Eye (tissue), 1 donor: ENCODE measurements at regions not wholly inside any gene's neighbourhood (a gene's known extent, or its start where the extent isn't known, plus 50 kb on each side); places are given as distances from the start of the nearest gene placed in this dataset.
A peak's percentile ranks its signal among the peaks of the same experiment; 100 is the strongest.

Source experiments
- DNase-seq: peaks from one replicate; pipeline ENCODE4 v3.0.0-alpha.2; 2015

DNA sequence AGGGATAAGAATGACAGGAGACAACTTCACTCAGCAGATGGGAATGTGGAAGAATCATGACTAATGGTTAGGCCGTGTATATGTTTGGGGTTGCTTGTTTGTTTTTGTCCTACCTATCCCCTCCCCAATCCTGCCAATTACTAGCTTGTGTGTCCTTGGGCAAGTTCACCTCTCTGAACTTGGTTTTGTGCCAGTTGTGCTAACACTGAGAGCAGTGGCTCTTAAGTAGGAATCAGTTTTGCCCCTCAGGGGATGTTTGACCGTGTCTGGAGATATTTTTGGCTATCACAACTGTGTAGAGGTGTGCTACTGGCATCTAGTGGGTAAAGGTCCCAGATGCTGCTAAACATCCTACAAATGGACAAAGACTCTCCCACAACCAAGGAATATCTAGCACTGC, 287.0 kb downstream of the DMRT2 start:
- no peak for DNase-seq

DNA sequence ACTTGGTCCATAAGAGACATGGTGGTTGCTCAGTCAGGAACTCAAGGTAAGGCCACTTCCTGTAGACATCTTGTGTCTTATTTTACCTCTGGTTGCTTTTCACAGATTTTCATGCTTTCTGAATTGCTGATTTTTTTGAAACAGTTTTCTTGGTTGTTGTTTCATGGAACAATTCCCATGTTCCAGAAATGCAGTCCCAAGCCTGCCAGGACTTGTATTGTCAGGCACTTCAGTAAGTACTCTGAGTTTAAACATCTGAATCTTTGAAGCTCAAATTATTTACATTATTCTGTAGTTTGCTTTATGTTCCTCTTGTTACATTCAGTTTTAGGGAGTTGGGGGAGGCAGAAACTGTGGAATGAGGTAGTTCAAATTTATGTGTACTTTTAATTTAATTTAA, 290.2 kb downstream of the DMRT2 start:
- DNase-seq, result no peak

DNA sequence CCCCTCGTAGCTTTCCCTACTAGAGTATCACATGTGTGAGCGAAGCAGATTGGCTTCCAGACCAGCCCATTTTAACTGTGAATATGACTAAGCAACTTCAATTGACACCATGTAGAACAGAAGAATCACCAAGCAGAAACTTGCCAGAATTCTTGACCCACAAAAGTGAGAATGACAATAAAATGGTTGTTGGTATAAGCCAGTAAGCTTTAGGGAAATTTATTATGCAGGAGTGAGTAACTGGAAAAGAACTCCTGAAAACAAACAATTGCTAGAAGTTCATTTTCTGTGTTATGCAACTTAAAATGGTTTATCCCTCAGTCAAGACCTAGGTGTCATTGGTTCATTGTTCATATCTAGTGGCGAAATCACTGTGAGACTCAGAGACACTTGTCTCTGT, 303.1 kb downstream of the DMRT2 start:
- no peak for DNase-seq

DNA sequence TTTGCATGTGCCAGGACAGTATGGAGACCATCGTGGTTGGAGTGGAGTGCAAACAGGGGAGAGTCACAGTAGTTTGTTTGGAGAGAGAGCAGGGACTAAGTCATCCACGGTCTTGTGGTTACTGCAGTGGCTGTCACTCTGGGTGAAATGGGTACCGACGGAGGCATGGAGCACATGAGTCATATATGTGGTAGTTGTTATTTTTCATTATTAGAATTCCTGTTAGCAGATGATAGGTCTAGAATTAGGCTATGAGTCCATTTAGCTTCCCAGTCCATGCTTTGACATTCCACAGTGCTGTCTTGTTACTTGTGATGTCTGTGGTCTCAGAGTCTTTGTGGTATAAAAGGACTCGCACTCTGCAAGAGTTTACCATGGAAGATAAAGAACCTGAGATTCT, 303.9 kb downstream of the DMRT2 start:
- no peak for DNase-seq

DNA sequence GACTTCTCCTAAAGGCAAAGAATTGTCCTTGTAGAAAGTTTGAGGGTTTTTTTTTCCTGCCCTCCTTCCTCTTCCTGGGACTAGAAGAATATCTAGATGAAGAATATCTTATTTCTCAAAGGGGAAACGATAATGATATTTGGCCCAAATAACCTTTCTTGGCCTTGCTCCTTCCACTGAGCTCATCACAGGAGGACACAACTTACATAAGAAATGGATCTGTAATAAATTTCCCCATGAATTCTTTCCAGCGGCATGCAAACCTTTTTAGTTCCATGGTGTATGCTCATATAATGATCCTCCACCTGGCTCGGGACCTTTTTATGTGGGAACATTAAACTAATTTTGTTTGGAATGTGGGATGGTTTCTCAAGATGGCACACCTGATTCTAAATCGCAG, 304.4 kb downstream of the DMRT2 start:
- no peak for DNase-seq

DNA sequence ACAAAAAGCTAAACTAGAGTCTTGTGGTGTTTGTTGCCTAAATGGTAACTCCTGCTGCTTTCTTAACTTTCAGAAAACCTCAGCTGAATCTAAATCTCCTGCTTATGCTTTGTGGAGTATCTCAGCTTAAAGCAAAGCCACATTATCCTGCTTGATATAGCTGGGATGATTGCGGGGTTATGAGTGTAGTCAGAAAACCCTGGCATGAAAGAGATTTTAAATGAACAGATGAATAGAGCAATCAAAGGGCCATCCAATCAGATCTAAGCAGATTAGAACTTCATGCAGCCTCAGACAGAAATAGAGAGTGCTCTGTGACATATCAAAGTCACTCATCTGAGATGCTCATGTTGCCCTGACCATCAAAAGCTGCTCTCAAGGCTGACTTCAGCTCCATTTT, 305.5 kb downstream of the DMRT2 start:
- peak; percentile 13 for DNase-seq

DNA sequence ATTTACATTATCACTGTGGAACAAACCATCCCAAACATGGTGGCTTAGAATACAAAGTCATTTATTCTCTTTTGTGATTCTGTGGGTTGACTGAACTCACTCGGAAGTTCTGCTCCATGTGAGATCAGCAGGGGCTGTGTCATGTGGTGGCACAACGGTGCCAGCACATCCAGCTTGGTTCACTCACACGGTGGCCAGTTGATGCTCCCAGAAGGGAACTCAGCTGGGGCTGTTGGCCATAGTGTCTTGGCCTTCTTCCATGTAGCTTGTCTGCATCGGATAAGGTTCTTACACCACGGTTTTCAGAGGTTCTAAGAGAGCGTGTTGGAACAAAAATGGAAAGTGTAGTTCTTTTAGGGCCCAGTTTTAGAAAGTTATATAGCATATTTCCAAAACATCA, 312.7 kb downstream of the DMRT2 start:
- no peak for DNase-seq

DNA sequence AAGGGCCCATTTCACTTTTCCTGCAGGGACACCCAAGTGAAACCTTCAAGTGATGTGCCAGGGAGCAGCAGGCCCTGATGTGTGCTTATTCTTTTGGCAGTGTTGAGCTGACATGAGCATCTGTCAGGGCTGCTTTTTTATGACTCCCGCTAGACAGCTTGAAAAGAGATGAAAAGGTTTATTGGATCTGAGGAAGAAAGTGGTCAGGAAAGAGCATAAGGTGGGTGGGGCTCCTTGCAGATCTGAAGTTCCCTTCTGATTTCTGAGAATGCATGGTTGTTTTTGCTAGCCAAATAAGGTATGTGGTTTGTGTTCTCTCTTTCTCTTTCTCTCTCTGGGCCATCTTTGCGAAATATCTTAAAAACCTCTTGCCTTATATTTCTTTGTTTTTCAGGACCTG, 316.1 kb downstream of the DMRT2 start:
- no peak for DNase-seq

DNA sequence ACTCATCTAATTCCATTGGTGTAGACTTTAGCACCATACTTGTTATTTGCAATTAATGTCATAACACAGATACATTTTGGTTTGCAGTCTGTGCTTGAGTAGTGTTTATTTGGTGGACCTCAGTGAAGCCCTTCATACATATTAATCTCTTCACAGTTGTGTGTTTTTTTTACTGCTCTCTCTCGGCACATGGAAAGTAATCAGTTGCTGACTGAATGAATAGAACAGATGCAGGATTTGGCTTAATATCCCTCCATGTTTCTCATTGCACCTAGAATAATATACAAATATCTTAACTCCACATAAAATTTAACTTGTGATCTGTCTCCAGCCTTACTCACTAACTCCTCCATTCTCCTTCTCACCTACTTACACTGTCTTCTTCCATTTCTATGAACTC, 319.1 kb downstream of the DMRT2 start:
- no peak for DNase-seq

DNA sequence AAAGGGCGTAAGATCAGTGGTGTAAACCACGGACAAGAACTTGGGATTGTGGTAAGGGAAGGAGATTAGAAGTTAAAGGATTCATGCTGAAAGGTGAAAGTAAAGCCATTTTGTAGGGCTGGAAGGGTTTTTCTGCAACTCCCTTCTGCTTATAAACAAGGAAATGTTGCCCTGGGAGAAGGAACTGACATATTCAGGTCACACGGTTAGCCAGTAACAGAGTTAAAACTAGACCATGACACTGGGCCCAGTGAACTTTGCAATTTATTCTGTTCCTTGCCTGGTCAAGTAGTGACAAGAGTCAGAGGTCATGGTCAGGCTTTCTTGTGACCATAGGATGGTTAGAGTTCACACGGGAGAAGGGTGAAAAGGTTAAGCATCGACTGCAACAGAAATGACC, 323.3 kb downstream of the DMRT2 start:
- DNase-seq, result no peak

DNA sequence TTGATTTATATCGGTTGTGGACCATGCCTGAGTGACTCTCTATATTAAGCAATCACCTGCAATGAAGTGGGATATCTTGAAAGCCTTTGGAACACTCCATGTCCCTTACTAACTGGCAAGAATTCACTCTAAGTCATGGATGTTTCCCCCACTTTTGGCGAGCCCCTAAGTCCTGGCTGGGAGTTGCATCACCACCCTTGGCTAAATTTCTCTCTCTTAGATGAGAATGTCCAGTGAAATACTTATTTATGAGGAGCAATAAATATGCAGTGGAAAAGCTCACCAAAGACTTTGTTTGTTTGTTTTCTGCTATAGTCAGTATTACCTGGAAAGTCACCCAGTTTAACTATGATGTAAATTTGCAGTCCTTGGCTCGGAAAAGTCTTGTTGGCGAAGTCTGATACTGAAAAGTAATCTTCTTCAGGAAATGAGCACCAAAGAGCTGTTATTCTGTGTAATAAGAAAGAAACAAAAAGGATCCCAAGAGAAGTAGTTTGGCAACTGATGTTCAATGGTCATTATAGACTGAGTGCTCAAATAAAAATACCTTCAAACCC, 333.8 kb downstream of the DMRT2 start:
- DNase-seq, result no peak

DNA sequence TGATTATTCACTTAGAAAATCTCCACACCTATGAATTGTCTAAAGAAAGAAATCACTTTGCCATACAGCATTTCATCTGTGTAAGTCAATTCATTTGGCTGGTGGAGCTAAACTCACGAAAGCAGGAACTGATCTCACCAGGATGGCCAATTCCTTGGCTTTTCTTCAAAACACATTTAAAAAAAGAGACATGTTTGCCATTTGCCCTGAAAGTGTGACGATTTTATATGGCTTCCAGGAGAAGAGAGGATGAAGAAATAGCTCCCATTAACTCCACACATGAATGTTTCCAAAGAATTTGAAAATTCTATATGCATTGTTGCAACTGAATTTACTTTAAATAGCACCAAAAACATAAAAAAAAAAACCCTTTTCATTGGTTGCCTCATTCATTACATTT, 334.7 kb downstream of the DMRT2 start:
- no peak for DNase-seq

DNA sequence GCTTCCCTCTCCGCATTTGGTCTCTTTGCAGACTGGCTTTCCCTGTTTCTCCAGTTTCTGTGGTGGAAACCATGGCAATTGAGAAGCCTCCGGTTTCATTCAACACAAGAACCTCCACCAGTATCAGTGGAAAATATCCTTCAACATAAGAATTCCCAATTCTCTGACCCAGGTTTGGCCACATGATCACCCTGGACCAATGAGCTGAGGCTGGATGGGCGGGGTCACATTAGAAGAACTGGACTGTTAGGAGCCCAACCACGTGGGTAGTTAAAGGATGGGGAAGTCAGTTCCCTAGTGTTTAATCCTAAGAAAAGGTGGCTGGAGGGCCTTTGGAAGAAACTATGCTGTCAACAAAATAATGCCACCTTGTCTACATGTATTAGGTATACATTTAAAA, 336.3 kb downstream of the DMRT2 start:
- no peak for DNase-seq

DNA sequence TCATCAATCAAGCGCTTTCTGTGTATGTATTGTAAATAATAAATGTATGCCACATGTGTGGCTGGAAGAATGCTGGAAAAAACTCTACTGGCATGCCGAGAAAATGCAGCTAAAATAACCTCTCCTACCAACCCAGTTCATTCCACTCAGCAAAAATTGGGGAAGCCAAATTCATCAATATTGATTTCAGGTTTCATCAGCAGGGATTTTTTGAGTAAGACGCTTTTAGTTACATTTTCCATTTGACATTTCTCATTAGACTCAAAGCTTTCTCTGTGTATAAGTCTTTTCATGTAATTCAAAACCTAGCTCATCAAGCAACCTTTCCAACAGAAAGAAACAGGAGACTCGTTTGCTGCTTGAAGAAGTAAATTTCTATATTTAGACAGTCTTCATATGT, 338.1 kb downstream of the DMRT2 start:
- DNase-seq, result peak; percentile 13

DNA sequence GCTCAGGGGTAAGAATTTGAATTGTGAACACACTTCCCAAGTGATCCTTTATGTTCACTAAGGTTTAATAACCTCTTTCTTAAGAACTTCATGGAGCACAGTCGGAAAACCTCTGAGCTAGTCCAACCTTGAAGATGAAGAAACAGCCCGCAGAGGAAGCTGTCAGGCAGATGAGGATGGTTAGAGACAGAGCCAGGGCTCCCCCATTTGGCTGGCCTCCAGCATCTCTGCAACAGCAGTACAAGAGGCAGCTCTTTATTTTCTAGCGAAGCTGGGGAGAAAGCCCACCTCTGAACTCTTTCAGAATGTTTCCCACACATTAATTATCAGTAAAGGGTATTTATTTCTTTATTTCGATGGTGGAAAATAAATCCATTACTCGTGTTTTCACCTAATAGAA, 350.8 kb downstream of the DMRT2 start:
- peak; percentile 22 for DNase-seq

DNA sequence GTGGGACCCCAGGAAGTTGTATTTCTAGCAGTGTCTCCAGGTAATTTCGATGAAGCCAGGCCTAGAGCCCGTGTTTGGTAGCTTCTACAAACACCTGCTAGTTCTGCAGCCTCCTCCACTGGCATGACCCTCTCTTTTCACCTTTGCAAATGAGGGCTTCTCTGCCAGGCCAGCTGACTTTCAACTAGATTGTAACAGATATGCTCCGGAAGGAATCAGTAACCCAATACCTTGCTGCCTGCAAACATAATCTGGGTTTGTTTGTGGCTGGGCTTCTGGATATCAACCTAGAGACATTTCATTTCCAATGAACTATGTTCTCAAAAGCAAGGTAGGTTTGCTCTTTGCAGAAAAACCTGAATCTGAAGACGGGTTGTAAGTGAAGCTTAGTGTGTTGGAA, 354.8 kb downstream of the DMRT2 start:
- DNase-seq, result no peak

DNA sequence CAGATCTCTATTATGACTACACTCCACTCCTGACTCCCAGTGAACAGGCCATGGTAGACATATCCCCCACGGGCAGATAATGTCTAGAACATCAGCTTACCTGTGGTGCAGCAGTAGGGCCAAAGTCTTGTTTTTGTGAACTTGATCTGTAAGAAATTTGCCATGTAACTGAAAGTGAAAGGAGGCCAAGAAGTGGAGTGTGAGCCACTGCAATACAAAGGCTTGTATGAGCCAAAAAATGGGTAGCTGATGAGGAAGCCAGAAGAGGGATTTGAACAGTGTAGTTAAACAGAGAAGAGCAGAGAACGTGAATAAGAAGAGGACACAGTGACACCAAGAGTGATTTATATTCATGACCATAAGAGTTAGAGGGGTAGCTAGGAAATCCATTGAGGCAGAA, 361.7 kb downstream of the DMRT2 start:
- no peak for DNase-seq

DNA sequence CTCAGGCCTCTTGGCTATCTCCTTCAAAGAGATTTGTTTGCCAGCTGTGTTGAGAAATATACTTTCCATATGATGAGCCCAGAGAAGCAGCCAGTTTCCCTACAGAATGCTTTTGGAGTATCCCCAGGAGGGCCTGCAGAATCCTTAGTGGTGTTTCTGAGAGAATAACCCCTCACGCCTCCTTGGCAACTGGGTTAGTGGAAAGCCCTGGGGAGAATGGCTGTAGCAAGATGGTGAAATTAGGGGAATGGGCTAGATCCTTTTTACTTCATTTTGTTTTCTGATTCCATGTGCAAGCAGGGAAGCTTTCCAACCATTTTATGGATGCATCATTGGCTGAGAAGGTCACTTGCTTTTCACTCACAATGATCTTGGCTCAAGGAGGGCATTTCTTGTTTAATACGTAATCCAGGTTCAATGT, 364.6 kb downstream of the DMRT2 start:
- peak; percentile 67 for DNase-seq

DNA sequence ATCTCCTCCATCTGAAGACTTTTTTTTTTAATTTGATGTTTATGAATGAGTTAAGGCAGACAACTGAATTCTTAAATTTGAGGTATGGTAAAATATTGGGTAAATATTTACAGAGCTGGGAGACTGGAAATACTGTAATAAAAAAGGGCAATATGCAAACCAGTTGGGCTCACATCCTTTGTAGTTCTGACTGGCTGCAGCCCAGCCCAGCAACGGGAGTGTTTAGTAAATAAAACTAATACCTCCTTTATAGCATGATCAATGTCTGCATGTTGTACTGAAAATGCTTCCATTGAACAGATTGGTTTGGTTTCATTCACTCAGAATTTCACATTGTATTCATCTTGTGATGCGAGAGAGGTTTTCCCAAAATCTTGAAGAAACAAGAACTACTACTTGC, 365.0 kb downstream of the DMRT2 start:
- no peak for DNase-seq

DNA sequence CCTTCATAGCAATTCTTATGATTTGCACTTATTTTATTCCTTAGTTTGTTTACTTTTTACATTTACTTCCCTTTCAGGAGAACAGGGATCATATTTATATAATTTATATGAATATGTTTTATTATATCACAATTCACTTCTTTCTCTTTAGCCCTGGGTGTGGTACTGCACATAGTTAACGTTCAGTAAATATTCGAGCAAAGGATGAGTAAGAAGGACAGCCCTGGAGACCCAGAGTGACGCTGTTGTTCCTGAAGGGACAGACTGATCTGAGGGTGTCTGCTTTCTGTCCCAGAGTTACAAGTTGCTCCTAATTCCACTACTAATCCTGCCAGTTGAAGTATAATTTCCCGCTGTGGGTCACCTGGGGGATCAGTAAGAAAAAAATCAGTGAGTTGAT, 366.1 kb downstream of the DMRT2 start:
- no peak for DNase-seq

DNA sequence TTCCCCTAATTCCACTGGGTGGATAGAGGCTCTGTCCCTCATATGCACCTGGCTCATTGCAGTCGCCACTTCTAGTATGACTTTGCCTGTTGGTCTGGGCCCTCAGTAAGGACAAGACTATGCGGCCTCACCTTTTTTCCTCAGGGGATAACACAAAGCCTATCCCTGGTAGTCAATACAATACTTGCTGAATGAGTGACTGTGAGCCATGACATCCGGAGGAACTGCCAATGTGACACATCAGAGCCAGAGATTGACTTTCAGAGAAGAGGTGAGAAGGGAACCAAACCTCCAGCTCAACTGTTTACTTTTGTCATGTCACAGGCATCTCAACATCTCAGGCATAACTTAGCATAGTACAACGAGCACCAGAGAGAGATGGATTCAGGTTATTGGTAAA, 371.3 kb downstream of the DMRT2 start:
- DNase-seq, result no peak

DNA sequence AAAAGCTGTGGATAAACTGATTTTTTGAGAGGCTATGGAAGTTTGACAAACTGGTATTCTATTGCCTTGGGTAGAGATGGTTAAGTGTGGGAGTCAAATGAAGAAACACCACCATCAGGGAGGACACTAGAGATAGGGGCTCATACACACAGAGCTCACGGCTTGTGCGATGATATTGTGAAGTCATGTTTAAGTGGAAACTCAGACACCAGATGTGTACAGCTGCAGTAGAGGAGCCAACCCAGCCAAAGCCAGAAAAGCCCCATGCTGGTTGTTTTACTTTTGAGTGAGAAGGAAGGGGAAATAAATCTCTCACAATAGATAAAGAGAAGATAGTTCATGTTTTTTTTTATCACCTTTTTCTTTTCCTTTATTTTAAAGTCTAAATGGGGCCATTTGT, 377.7 kb downstream of the DMRT2 start:
- no peak for DNase-seq

DNA sequence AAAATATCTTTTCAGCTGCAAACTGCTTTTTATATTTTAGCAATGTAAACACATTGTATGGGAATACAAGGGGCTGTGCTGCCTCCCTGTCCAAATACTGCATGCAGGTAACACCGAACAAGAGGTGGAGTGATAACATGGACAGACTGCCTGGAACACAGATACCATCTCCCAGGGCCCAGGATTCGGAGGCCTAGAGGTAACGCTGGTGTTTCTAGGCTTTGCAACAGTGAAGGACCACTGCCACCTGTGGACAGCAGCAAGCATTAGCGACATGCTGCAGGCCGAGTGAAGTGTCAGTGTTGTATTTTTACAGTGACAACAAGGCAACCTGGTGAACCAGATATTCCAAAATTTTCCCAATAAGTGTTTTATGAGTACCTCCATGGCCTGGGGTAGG, 379.1 kb downstream of the DMRT2 start:
- DNase-seq, result peak; percentile 40

DNA sequence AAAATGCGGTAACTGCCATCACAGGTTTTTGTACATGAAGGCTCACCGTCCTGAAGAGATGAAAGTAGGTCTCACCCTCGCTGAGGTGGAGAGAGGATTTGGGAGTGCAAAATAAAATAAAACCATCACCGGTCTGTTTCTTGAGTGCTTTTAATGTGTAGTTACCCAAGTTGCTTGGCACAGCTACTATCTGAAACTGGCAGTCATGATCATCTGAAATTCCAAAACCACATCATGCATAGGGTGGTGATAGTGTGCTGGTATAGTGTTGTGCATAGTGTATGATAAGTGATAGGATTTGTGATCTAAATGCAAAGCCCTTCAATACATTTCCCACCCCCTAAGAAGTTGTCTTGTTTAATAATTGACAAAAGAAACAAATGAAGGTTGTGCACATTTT, 381.3 kb downstream of the DMRT2 start:
- DNase-seq, result no peak

DNA sequence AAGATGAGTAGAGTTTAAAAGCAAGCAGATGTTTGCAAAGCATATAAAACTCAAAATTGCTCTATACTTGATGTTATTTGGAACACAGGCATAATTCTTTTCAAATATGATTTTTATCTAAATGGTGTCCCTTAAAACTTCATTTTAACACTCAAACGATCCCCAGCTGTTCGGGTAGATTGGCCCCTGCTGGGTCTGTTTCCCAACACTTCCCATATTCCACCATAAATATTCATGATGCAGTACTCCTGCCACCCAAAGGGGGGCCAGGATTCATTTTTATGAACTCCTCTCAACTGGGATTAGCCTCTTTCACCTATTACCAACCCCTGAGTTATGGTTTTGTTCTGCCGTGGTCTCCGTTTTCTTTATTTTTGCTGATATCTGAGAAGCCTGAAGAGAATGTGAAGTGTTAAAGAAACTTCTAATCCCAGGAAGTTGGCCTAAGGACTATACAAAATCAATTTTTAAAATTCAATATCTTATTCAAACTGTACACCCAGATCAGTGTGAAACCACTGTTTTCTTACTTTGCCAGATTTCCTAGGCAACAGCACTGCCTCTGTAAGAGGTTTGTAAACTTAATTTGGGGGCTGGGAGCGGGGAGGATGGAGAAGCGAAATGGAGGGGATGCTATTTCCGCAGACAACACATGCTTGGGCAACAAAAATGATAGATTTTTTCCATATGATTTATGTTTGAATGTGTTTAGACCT, 384.1 kb downstream of the DMRT2 start:
- peak; percentile 59 for DNase-seq
